Transverse colon (tissue), 4 donors: ENCODE measurements at regions not wholly inside any gene's neighbourhood (a gene's known extent, or its start where the extent isn't known, plus 50 kb on each side); places are given as distances from the start of the nearest gene placed in this dataset.

Experiments
- EP300 ChIP-seq: sonication (generic); formaldehyde crosslinking; IDR thresholded peaks from one replicate; pipeline ENCODE4 v1.6.1; 2017; ENCODE audit warnings: antibody characterized with exemption, low read depth
- POLR2A ChIP-seq: fragments of 450-650 bp; IDR thresholded peaks from one replicate; pipeline ENCODE4 v1.6.1; 2016; ENCODE audit warnings: antibody characterized with exemption, mild to moderate bottlenecking, moderate library complexity
- POLR2AphosphoS5 ChIP-seq, 3 donors: sonication (generic); formaldehyde crosslinking; IDR thresholded peaks; one replicate each; pipeline ENCODE4 v1.6.1; 2016; ENCODE audit warnings: antibody characterized with exemption in 3 of 3
- TF ChIP-seq, protein P1 (sequence below), 5 experiments: fragments of 200-600 bp in 3 of 5; fragments of 450-650 bp in 2 of 5; sonication (generic) in 3 of 5; IDR thresholded peaks; 1 replicate in 2 of 5; 2 replicates in 3 of 5; pipeline ENCODE4 v1.5.1; 2016 to 2017; ENCODE audit warnings: antibody characterized with exemption in 5 of 5, inconsistent platforms in 3 of 5, mild to moderate bottlenecking in 2 of 5, moderate library complexity in 1 of 5

DNA sequence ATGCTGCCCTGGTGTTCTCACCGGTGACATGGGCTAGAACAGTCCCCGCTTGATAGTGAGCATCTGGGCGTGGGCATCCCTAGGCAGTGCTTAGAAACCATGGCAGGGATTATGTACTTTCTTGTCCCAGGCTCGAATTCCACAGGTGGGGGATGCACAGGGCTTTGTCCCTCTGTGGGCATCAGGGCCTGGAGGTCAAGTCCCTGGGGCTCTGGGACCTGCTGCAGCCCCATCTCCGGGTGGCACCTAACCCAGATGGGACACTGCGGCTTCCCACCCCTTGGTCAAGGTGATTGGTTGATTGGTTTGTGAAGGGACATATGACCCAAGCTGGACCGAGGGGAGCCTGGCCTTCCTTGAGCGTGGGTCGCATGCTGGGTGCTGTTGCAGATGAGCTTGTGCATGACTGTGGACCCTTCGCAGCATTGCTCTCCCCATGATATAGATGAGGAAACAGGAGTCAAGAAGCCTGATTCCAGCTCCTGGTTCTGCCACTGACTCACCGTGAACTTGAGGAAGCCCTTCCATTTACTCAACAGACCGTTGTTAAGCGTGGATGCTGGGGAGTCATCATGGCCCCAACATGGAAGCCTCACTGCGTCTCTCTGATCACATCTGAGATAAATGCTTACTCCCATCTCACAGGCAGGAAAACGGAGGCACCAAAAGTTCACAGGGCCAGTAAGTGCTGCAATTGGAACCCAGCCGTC is 64.0 kb upstream of the RUNX3 start:
- TF ChIP-seq, protein P1, sequence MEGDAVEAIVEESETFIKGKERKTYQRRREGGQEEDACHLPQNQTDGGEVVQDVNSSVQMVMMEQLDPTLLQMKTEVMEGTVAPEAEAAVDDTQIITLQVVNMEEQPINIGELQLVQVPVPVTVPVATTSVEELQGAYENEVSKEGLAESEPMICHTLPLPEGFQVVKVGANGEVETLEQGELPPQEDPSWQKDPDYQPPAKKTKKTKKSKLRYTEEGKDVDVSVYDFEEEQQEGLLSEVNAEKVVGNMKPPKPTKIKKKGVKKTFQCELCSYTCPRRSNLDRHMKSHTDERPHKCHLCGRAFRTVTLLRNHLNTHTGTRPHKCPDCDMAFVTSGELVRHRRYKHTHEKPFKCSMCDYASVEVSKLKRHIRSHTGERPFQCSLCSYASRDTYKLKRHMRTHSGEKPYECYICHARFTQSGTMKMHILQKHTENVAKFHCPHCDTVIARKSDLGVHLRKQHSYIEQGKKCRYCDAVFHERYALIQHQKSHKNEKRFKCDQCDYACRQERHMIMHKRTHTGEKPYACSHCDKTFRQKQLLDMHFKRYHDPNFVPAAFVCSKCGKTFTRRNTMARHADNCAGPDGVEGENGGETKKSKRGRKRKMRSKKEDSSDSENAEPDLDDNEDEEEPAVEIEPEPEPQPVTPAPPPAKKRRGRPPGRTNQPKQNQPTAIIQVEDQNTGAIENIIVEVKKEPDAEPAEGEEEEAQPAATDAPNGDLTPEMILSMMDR (IDR thresholded peaks at IDR 0.05): no peak
- TF ChIP-seq POLR2AphosphoS5 (IDR thresholded peaks at IDR 0.05): no peak
- TF ChIP-seq POLR2A: no peak
- TF ChIP-seq EP300: no peak
